ENCODE measurements at regions not wholly inside any gene's neighbourhood (a gene's known extent, or its start where the extent isn't known, plus 50 kb on each side); places are given as distances from the start of the nearest gene placed in this dataset.
"Not testable (repeated sequence)": the region's sequence is repeated elsewhere in the genome, so short reads cannot be mapped to it uniquely, and the experiment has no call there.

- no peak for DNase-seq (ENCODE audit: low read depth in 1 of 2, low spot score in 1 of 2)
- TF ChIP-seq SPI1 (IDR thresholded peaks at IDR 0.05; ENCODE audit: borderline replicate concordance, low read depth) (no peak), GABPA (IDR thresholded peaks at IDR 0.05; ENCODE audit: low read depth) (no peak), POLR2AphosphoS5 (IDR thresholded peaks at IDR 0.05; ENCODE audit: low read depth) (no peak)
- TF ChIP-seq, protein P1, sequence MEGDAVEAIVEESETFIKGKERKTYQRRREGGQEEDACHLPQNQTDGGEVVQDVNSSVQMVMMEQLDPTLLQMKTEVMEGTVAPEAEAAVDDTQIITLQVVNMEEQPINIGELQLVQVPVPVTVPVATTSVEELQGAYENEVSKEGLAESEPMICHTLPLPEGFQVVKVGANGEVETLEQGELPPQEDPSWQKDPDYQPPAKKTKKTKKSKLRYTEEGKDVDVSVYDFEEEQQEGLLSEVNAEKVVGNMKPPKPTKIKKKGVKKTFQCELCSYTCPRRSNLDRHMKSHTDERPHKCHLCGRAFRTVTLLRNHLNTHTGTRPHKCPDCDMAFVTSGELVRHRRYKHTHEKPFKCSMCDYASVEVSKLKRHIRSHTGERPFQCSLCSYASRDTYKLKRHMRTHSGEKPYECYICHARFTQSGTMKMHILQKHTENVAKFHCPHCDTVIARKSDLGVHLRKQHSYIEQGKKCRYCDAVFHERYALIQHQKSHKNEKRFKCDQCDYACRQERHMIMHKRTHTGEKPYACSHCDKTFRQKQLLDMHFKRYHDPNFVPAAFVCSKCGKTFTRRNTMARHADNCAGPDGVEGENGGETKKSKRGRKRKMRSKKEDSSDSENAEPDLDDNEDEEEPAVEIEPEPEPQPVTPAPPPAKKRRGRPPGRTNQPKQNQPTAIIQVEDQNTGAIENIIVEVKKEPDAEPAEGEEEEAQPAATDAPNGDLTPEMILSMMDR (IDR thresholded peaks at IDR 0.05; ENCODE audit: insufficient read depth, low read length), result no peak
- TF ChIP-seq, protein P2, sequence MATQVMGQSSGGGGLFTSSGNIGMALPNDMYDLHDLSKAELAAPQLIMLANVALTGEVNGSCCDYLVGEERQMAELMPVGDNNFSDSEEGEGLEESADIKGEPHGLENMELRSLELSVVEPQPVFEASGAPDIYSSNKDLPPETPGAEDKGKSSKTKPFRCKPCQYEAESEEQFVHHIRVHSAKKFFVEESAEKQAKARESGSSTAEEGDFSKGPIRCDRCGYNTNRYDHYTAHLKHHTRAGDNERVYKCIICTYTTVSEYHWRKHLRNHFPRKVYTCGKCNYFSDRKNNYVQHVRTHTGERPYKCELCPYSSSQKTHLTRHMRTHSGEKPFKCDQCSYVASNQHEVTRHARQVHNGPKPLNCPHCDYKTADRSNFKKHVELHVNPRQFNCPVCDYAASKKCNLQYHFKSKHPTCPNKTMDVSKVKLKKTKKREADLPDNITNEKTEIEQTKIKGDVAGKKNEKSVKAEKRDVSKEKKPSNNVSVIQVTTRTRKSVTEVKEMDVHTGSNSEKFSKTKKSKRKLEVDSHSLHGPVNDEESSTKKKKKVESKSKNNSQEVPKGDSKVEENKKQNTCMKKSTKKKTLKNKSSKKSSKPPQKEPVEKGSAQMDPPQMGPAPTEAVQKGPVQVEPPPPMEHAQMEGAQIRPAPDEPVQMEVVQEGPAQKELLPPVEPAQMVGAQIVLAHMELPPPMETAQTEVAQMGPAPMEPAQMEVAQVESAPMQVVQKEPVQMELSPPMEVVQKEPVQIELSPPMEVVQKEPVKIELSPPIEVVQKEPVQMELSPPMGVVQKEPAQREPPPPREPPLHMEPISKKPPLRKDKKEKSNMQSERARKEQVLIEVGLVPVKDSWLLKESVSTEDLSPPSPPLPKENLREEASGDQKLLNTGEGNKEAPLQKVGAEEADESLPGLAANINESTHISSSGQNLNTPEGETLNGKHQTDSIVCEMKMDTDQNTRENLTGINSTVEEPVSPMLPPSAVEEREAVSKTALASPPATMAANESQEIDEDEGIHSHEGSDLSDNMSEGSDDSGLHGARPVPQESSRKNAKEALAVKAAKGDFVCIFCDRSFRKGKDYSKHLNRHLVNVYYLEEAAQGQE (IDR thresholded peaks at IDR 0.05; ENCODE audit: insufficient replicate concordance, low read depth), result no peak
- H3K27ac ChIP-seq (replicated peaks), result no peak overlapping the region
Observed at GRCh38 chr1:172849653-172850052, 190.8 kb downstream of the FASLG start.

DNA sequence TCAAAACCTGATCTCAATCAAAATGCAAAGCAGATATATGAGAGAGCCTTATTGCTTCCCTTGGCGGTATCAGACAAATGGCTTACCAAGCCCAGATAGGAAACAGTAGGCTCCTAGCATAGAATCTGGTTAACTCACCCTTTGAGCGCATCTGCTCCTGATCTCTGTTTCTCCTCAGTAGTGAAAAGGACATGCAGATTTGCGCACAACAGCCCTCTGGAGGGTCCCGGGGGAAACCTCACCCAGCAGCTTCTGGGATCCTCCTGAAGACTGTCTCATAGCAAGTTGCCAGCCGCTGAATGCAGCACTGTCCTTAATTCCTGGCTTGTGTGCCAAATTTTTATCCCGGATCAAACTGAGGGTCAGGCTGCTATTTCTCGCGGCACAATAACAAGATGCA, 192.2 kb downstream of the FASLG start:
- Histone ChIP-seq H3K27me3 (ENCODE audit: insufficient read depth, poor library complexity, severe bottlenecking) (no peaks in the 10 kb centered on the region), H3K27ac (replicated peaks) (no peak overlapping the region), H3K4me3 (replicated peaks; ENCODE audit: insufficient read depth, low read length) (no peak overlapping the region)
- no peak for DNase-seq (ENCODE audit: low read depth in 1 of 2, low spot score in 1 of 2)
- TF ChIP-seq, protein P1 (IDR thresholded peaks at IDR 0.05; ENCODE audit: insufficient read depth, low read length), result no peak
- TF ChIP-seq, protein P2 (IDR thresholded peaks at IDR 0.05; ENCODE audit: insufficient replicate concordance, low read depth), result no peak
- TF ChIP-seq POLR2AphosphoS5 (IDR thresholded peaks at IDR 0.05; ENCODE audit: low read depth) (no peak), SPI1 (IDR thresholded peaks at IDR 0.05; ENCODE audit: borderline replicate concordance, low read depth) (no peak), GABPA (IDR thresholded peaks at IDR 0.05; ENCODE audit: low read depth) (no peak)

More at GRCh38 chr1:172849653-172850052, 190.8 kb downstream of the FASLG start:
- H3K27me3 ChIP-seq (ENCODE audit: insufficient read depth, poor library complexity, severe bottlenecking), result no peaks in the 10 kb centered on the region
- H3K4me3 ChIP-seq (replicated peaks; ENCODE audit: insufficient read depth, low read length), result no peak overlapping the region

GRCh38 chr1:172851856-172852255, 193.0 kb downstream of the FASLG start:
- no peak overlapping the region for H3K27ac ChIP-seq (replicated peaks)
- no peaks in the 10 kb centered on the region for H3K27me3 ChIP-seq (ENCODE audit: insufficient read depth, poor library complexity, severe bottlenecking)
- TF ChIP-seq, protein P1 (IDR thresholded peaks at IDR 0.05; ENCODE audit: insufficient read depth, low read length), result no peak
- TF ChIP-seq, protein P2 (IDR thresholded peaks at IDR 0.05; ENCODE audit: insufficient replicate concordance, low read depth), result no peak
- no peak for TF ChIP-seq POLR2AphosphoS5 (IDR thresholded peaks at IDR 0.05; ENCODE audit: low read depth)
- no peak for TF ChIP-seq SPI1 (IDR thresholded peaks at IDR 0.05; ENCODE audit: borderline replicate concordance, low read depth)
- no peak for TF ChIP-seq GABPA (IDR thresholded peaks at IDR 0.05; ENCODE audit: low read depth)
- no peak overlapping the region for H3K4me3 ChIP-seq (replicated peaks; ENCODE audit: insufficient read depth, low read length)
- no peak for DNase-seq (ENCODE audit: low read depth in 1 of 2, low spot score in 1 of 2)

- not testable (repeated sequence) for H3K27ac ChIP-seq (replicated peaks); H3K27me3 ChIP-seq (ENCODE audit: insufficient read depth, poor library complexity, severe bottlenecking); H3K4me3 ChIP-seq (replicated peaks; ENCODE audit: insufficient read depth, low read length); DNase-seq (ENCODE audit: low read depth in 1 of 2, low spot score in 1 of 2)
Observed at GRCh38 chr1:172855983-172856382, 194.8 kb downstream of the TNFSF18 start.
